ENCODE measurements at regions not wholly inside any gene's neighbourhood (a gene's known extent, or its start where the extent isn't known, plus 50 kb on each side); places are given as distances from the start of the nearest gene placed in this dataset.

GRCh38 chr9:87243602-87244001 is 254.1 kb upstream of the DAPK1 start:
- no peak for TF ChIP-seq CTCF (IDR thresholded peaks at IDR 0.05; ENCODE audit: control extremely low read depth in 1 of 3, insufficient read depth in 1 of 3, low read depth in 1 of 3, low read length in 3 of 3)
- TF ChIP-seq POLR2A (IDR thresholded peaks at IDR 0.05; ENCODE audit: control extremely low read depth in 1 of 2, low read depth in 2 of 2, low read length in 2 of 2): no peak
- TF ChIP-seq HDAC6 (IDR thresholded peaks at IDR 0.05; ENCODE audit: low read depth, low read length): no peak
- TF ChIP-seq POLR2AphosphoS5 (IDR thresholded peaks at IDR 0.05; ENCODE audit: low read depth, low read length): no peak
- no peak for TF ChIP-seq TAF1 (IDR thresholded peaks at IDR 0.05; ENCODE audit: low read depth, low read length)
- TF ChIP-seq JUND (IDR thresholded peaks at IDR 0.05; ENCODE audit: low read length): no peak
- TF ChIP-seq RAD21 (IDR thresholded peaks at IDR 0.05 in 1 of 2, conservative IDR thresholded peaks at IDR 0.05 in 1 of 2; ENCODE audit: low read depth in 2 of 2, low read length in 2 of 2): no peak
- TF ChIP-seq USF2 (IDR thresholded peaks at IDR 0.05; ENCODE audit: low read length): no peak
- no peak for TF ChIP-seq MAFK (IDR thresholded peaks at IDR 0.05; ENCODE audit: low read depth, low read length)
- no peak for TF ChIP-seq ATF3 (IDR thresholded peaks at IDR 0.05; ENCODE audit: insufficient read depth, low read depth, low read length)
- TF ChIP-seq E2F6 (IDR thresholded peaks at IDR 0.05): no peak
- no peak for TF ChIP-seq PHF8 (conservative IDR thresholded peaks at IDR 0.05; ENCODE audit: low read depth, low read length)
- no peak for TF ChIP-seq RXRA (IDR thresholded peaks at IDR 0.05; ENCODE audit: insufficient read depth, low read depth, low read length)
- no peak for TF ChIP-seq TBP (IDR thresholded peaks at IDR 0.05; ENCODE audit: low read depth, low read length)
